MM.1S (cell line): ENCODE measurements at regions not wholly inside any gene's neighbourhood (a gene's known extent, or its start where the extent isn't known, plus 50 kb on each side); places are given as distances from the start of the nearest gene placed in this dataset.

Experiments used
- DNase-seq: peaks from one replicate; pipeline ENCODE4 v3.0.0-alpha.2; 2015
- H2AFZ ChIP-seq: fragments of 300-600 bp; sonication (generic); 2 replicates; pipeline ENCODE4 v1.6.0; 2016; ENCODE audit warnings: antibody characterized with exemption, low read length
- H3F3A ChIP-seq: fragments of 300-600 bp; sonication (generic); 2 replicates; pipeline ENCODE4 v1.6.1; 2016; ENCODE audit warnings: mild to moderate bottlenecking, antibody characterized with exemption, low read length, moderate library complexity, mixed read lengths; ENCODE audit not compliant: insufficient read depth
- H3K27ac ChIP-seq: fragments of 300-600 bp; sonication (generic); 2 replicates; pipeline ENCODE4 v1.5.1; 2016; ENCODE audit warnings: mild to moderate bottlenecking, low read length
- H3K27me3 ChIP-seq: fragments of 300-600 bp; sonication (generic); replicated peaks from 2 replicates; pipeline ENCODE4 v1.6.0; 2016; ENCODE audit warnings: low read length; ENCODE audit not compliant: insufficient read depth
- H3K36me3 ChIP-seq: fragments of 300-600 bp; sonication (generic); replicated peaks from 2 replicates; pipeline ENCODE4 v1.6.1; 2016; ENCODE audit warnings: mild to moderate bottlenecking, low read length, mixed read lengths; ENCODE audit not compliant: insufficient read depth
- H3K4me1 ChIP-seq: fragments of 300-600 bp; sonication (generic); 2 replicates; pipeline ENCODE4 v1.6.1; 2016; ENCODE audit warnings: low read length, mixed read lengths
- H3K4me2 ChIP-seq: fragments of 300-600 bp; sonication (generic); 2 replicates; pipeline ENCODE4 v1.6.0; 2016; ENCODE audit warnings: low read depth, low read length
- H3K4me3 ChIP-seq: fragments of 300-600 bp; sonication (generic); 2 replicates; pipeline ENCODE4 v1.5.1; 2016; ENCODE audit warnings: low read length, mixed read lengths
- H3K79me2 ChIP-seq: fragments of 300-600 bp; sonication (generic); 2 replicates; pipeline ENCODE4 v1.6.1; 2016; ENCODE audit warnings: mixed run types, low read length, mixed read lengths
- H3K9ac ChIP-seq: fragments of 300-600 bp; sonication (generic); 2 replicates; pipeline ENCODE4 v1.6.1; 2016; ENCODE audit warnings: low read length, mixed read lengths
- H3K9me2 ChIP-seq: fragments of 300-600 bp; sonication (generic); replicated peaks from 2 replicates; pipeline ENCODE4 v1.6.1; 2016; ENCODE audit warnings: mild to moderate bottlenecking, low read length, mixed read lengths; ENCODE audit not compliant: insufficient read depth
- H3K9me3 ChIP-seq: fragments of 300-600 bp; sonication (generic); replicated peaks from 2 replicates; pipeline ENCODE4 v1.6.1; 2016; ENCODE audit warnings: mild to moderate bottlenecking, low read length, mixed read lengths; ENCODE audit not compliant: insufficient read depth
- H4K20me1 ChIP-seq: fragments of 300-600 bp; sonication (generic); 2 replicates; pipeline ENCODE4 v1.6.1; 2016; ENCODE audit warnings: mild to moderate bottlenecking, low read length, moderate library complexity, mixed read lengths; ENCODE audit not compliant: insufficient read depth
- CTCF ChIP-seq: fragments of 300-600 bp; sonication (generic); IDR thresholded peaks from 2 replicates; pipeline ENCODE4 v1.5.1; 2016; ENCODE audit warnings: antibody characterized with exemption, low read length, mixed read lengths
- EZH2 ChIP-seq: fragments of 300-600 bp; sonication (generic); optimal IDR thresholded peaks from 2 replicates; pipeline ENCODE3; 2017; ENCODE audit warnings: low read depth, mild to moderate bottlenecking, antibody characterized with exemption, low read length, mixed read lengths
- EZH2phosphoT487 ChIP-seq: fragments of 300-600 bp; sonication (generic); IDR thresholded peaks from 2 replicates; pipeline ENCODE4 v1.6.1; 2018; ENCODE audit warnings: antibody characterized with exemption, low read length

GRCh38 chr13:78758549-78758948, 99.6 kb upstream of the OBI1 start:
- Histone ChIP-seq H3K27me3 (no peaks in the 10 kb centered on the region), H3K9me3 (no peaks in the 10 kb centered on the region), H3K79me2 (no peaks in the 10 kb centered on the region), H3K4me2 (no peak overlapping the region), H3K9me2 (no peaks in the 10 kb centered on the region), H3K4me3 (no peak overlapping the region), H3K9ac (no peak overlapping the region), H2AFZ (no peak overlapping the region), H3K4me1 (no peaks in the 10 kb centered on the region), H3K27ac (no peak overlapping the region), H3K36me3 (no peaks in the 10 kb centered on the region), H4K20me1 (no peaks in the 10 kb centered on the region), H3F3A (no peaks in the 10 kb centered on the region)
- TF ChIP-seq CTCF (no peak), EZH2phosphoT487 (no peak), EZH2 (no peak)
- no peak for DNase-seq

GRCh38 chr13:78753435-78753834, 94.5 kb upstream of the OBI1 start:
- Histone ChIP-seq H4K20me1 (no peaks in the 10 kb centered on the region), H3K27me3 (no peaks in the 10 kb centered on the region), H2AFZ (no peak overlapping the region), H3K79me2 (no peaks in the 10 kb centered on the region), H3F3A (no peaks in the 10 kb centered on the region), H3K27ac (no peak overlapping the region), H3K9ac (no peak overlapping the region), H3K4me2 (no peak overlapping the region), H3K4me3 (no peak overlapping the region), H3K36me3 (no peaks in the 10 kb centered on the region), H3K4me1 (no peaks in the 10 kb centered on the region), H3K9me2 (no peaks in the 10 kb centered on the region), H3K9me3 (no peaks in the 10 kb centered on the region)
- no peak for TF ChIP-seq CTCF
- TF ChIP-seq EZH2 = no peak
- TF ChIP-seq EZH2phosphoT487 = no peak
- no peak for DNase-seq

- no peaks in the 10 kb centered on the region for H3K9me3 ChIP-seq
- H3K27ac ChIP-seq = no peak overlapping the region
- H3K4me3 ChIP-seq = no peak overlapping the region
- no peak overlapping the region for H2AFZ ChIP-seq
- H4K20me1 ChIP-seq = no peaks in the 10 kb centered on the region
- H3F3A ChIP-seq = no peaks in the 10 kb centered on the region
- H3K4me2 ChIP-seq = no peak overlapping the region
- H3K4me1 ChIP-seq = no peaks in the 10 kb centered on the region
- no peaks in the 10 kb centered on the region for H3K27me3 ChIP-seq
- H3K9ac ChIP-seq = no peak overlapping the region
- H3K9me2 ChIP-seq = no peaks in the 10 kb centered on the region
- no peaks in the 10 kb centered on the region for H3K36me3 ChIP-seq
- no peaks in the 10 kb centered on the region for H3K79me2 ChIP-seq
- TF ChIP-seq EZH2phosphoT487 (no peak), EZH2 (no peak), CTCF (no peak)
- no peak for DNase-seq
These were observed 91.8 kb upstream of the OBI1 start for GRCh38 chr13:78750735-78751134.
